Stimulated activated naive CD8-positive, alpha-beta T cell treated with anti-CD3 and anti-CD28 coated beads, Interleukin-15, amount 100 ng/mL, for 72 hours (primary cell): ENCODE measurements at regions not wholly inside any gene's neighbourhood (a gene's known extent, or its start where the extent isn't known, plus 50 kb on each side); places are given as distances from the start of the nearest gene placed in this dataset.

Source experiments
- ATAC-seq: fragments of 150-1000 bp; cut with Tn5 transposase; 2 replicates; pipeline ENCODE4 v1.10.0; 2021; ENCODE audit warnings: mild to moderate bottlenecking, moderate library complexity
- DNase-seq, 2 donors: peaks; one replicate each; pipeline ENCODE4 v3.0.0; 2021 to 2022
- H3K27ac Mint-ChIP-seq, 2 donors: one replicate each; pipeline ENCODE4 v1.8.0; 2022; ENCODE audit warnings: mild to moderate bottlenecking in 2 of 2, mixed read lengths in 2 of 2, moderate library complexity in 2 of 2
- H3K27me3 Mint-ChIP-seq: one replicate; pipeline ENCODE4 v1.8.0; 2022; ENCODE audit warnings: mixed read lengths
- H3K4me1 Mint-ChIP-seq: one replicate; pipeline ENCODE4 v1.8.0; 2022; ENCODE audit warnings: mild to moderate bottlenecking, mixed read lengths
- H3K4me3 Mint-ChIP-seq, 2 donors: one replicate each; pipeline ENCODE4 v1.8.0; 2022; ENCODE audit warnings: mild to moderate bottlenecking in 2 of 2, mixed read lengths in 2 of 2, moderate library complexity in 1 of 2
- H3K9me3 Mint-ChIP-seq, 2 donors: one replicate each; pipeline ENCODE4 v1.8.0; 2022; ENCODE audit warnings: mixed read lengths in 2 of 2

GRCh38 chr2:176679061-176679669 lies 409.9 kb downstream of the MTX2 start:
- H3K27me3 Mint-ChIP-seq, result peaks cover 22% of the 10 kb centered on the region
- no peak for ATAC-seq
- no peak overlapping the region for H3K27ac Mint-ChIP-seq
- no peak overlapping the region for H3K4me3 Mint-ChIP-seq
- no peak for DNase-seq
- no peaks in the 10 kb centered on the region for H3K4me1 Mint-ChIP-seq
- no peaks in the 10 kb centered on the region for H3K9me3 Mint-ChIP-seq

- Mint-ChIP-seq H3K9me3 (no peaks in the 10 kb centered on the region), H3K4me3 (no peak overlapping the region), H3K27ac (no peak overlapping the region), H3K4me1 (no peaks in the 10 kb centered on the region), H3K27me3 (peaks cover 25% of the 10 kb centered on the region)
- DNase-seq, result no peak
- no peak for ATAC-seq
Observed at GRCh38 chr2:176680916-176681516, 411.8 kb downstream of the MTX2 start.

- Mint-ChIP-seq H3K4me3 (no peak overlapping the region), H3K4me1 (no peaks in the 10 kb centered on the region), H3K27ac (no peak overlapping the region), H3K9me3 (no peaks in the 10 kb centered on the region), H3K27me3 (peaks cover 31% of the 10 kb centered on the region)
- ATAC-seq, result no peak
- DNase-seq, result no peak
Observed at GRCh38 chr2:176681584-176682115, 412.4 kb downstream of the MTX2 start.

GRCh38 chr2:176682278-176682677 lies 413.0 kb downstream of the MTX2 start:
- H3K4me1 Mint-ChIP-seq, result no peaks in the 10 kb centered on the region
- H3K4me3 Mint-ChIP-seq, result no peak overlapping the region
- no peak overlapping the region for H3K27ac Mint-ChIP-seq
- H3K27me3 Mint-ChIP-seq, result peaks cover 31% of the 10 kb centered on the region
- H3K9me3 Mint-ChIP-seq, result no peaks in the 10 kb centered on the region
- ATAC-seq (no peak), DNase-seq (no peak)

GRCh38 chr2:176683618-176684111 lies 414.4 kb downstream of the MTX2 start:
- ATAC-seq, result no peak
- no peak overlapping the region for H3K4me3 Mint-ChIP-seq
- H3K9me3 Mint-ChIP-seq, result no peaks in the 10 kb centered on the region
- no peak for DNase-seq
- peaks cover 40% of the 10 kb centered on the region for H3K27me3 Mint-ChIP-seq
- no peak overlapping the region for H3K27ac Mint-ChIP-seq
- no peaks in the 10 kb centered on the region for H3K4me1 Mint-ChIP-seq

- DNase-seq (no peak), ATAC-seq (no peak)
- Mint-ChIP-seq H3K4me3 (no peak overlapping the region), H3K27me3 (peaks cover 35% of the 10 kb centered on the region), H3K9me3 (no peaks in the 10 kb centered on the region), H3K4me1 (no peaks in the 10 kb centered on the region), H3K27ac (no peak overlapping the region)
Observed at GRCh38 chr2:176685908-176686307, 416.7 kb downstream of the MTX2 start.

GRCh38 chr2:176686328-176686727 lies 417.1 kb downstream of the MTX2 start:
- Mint-ChIP-seq H3K4me3 (no peak overlapping the region), H3K27ac (no peak overlapping the region), H3K4me1 (no peaks in the 10 kb centered on the region), H3K27me3 (peaks cover 39% of the 10 kb centered on the region), H3K9me3 (no peaks in the 10 kb centered on the region)
- DNase-seq, result no peak
- no peak for ATAC-seq

- Mint-ChIP-seq H3K9me3 (no peaks in the 10 kb centered on the region), H3K27ac (no peak overlapping the region), H3K4me3 (no peak overlapping the region), H3K27me3 (peaks cover 44% of the 10 kb centered on the region), H3K4me1 (no peaks in the 10 kb centered on the region)
- ATAC-seq (no peak), DNase-seq (no peak)
Observed at GRCh38 chr2:176687342-176687741, 418.1 kb downstream of the MTX2 start.

GRCh38 chr2:176687944-176688343 lies 418.7 kb downstream of the MTX2 start:
- Mint-ChIP-seq H3K27me3 (peaks cover 44% of the 10 kb centered on the region), H3K27ac (no peak overlapping the region), H3K9me3 (no peaks in the 10 kb centered on the region), H3K4me1 (no peaks in the 10 kb centered on the region), H3K4me3 (no peak overlapping the region)
- DNase-seq (no peak), ATAC-seq (no peak)

- no peaks in the 10 kb centered on the region for H3K9me3 Mint-ChIP-seq
- DNase-seq (no peak), ATAC-seq (no peak)
- no peak overlapping the region for H3K27ac Mint-ChIP-seq
- H3K4me3 Mint-ChIP-seq, result no peak overlapping the region
- peaks cover 45% of the 10 kb centered on the region for H3K27me3 Mint-ChIP-seq
- H3K4me1 Mint-ChIP-seq, result no peaks in the 10 kb centered on the region
Observed at GRCh38 chr2:176689711-176690110, 420.5 kb downstream of the MTX2 start.

GRCh38 chr2:176691471-176691870 lies 422.2 kb downstream of the MTX2 start:
- DNase-seq, result no peak
- ATAC-seq, result no peak
- H3K9me3 Mint-ChIP-seq, result no peaks in the 10 kb centered on the region
- no peak overlapping the region for H3K27ac Mint-ChIP-seq
- no peak overlapping the region for H3K4me3 Mint-ChIP-seq
- no peaks in the 10 kb centered on the region for H3K4me1 Mint-ChIP-seq
- peaks cover 38% of the 10 kb centered on the region for H3K27me3 Mint-ChIP-seq

- Mint-ChIP-seq H3K27ac (no peak overlapping the region), H3K4me3 (no peak overlapping the region), H3K27me3 (peaks cover 36% of the 10 kb centered on the region), H3K4me1 (no peaks in the 10 kb centered on the region), H3K9me3 (no peaks in the 10 kb centered on the region)
- ATAC-seq (no peak), DNase-seq (no peak)
Observed at GRCh38 chr2:176692533-176692932, 423.3 kb downstream of the MTX2 start.

GRCh38 chr2:176699098-176699497 lies 429.9 kb downstream of the MTX2 start:
- Mint-ChIP-seq H3K9me3 (no peaks in the 10 kb centered on the region), H3K4me3 (no peak overlapping the region), H3K4me1 (no peaks in the 10 kb centered on the region), H3K27ac (no peak overlapping the region), H3K27me3 (no peaks in the 10 kb centered on the region)
- DNase-seq (no peak), ATAC-seq (no peak)

GRCh38 chr2:176699644-176700043 lies 430.4 kb downstream of the MTX2 start:
- H3K9me3 Mint-ChIP-seq, result no peaks in the 10 kb centered on the region
- no peaks in the 10 kb centered on the region for H3K4me1 Mint-ChIP-seq
- no peak for ATAC-seq
- no peak for DNase-seq
- no peaks in the 10 kb centered on the region for H3K27me3 Mint-ChIP-seq
- no peak overlapping the region for H3K4me3 Mint-ChIP-seq
- no peak overlapping the region for H3K27ac Mint-ChIP-seq

GRCh38 chr2:176702131-176702530 lies 432.9 kb downstream of the MTX2 start:
- H3K4me3 Mint-ChIP-seq, result no peak overlapping the region
- ATAC-seq, result no peak
- no peaks in the 10 kb centered on the region for H3K9me3 Mint-ChIP-seq
- no peaks in the 10 kb centered on the region for H3K4me1 Mint-ChIP-seq
- no peak for DNase-seq
- H3K27ac Mint-ChIP-seq, result no peak overlapping the region
- H3K27me3 Mint-ChIP-seq, result no peaks in the 10 kb centered on the region

GRCh38 chr2:176704282-176704858 lies 435.1 kb downstream of the MTX2 start:
- DNase-seq (no peak), ATAC-seq (no peak)
- H3K9me3 Mint-ChIP-seq, result no peaks in the 10 kb centered on the region
- H3K4me1 Mint-ChIP-seq, result no peaks in the 10 kb centered on the region
- H3K4me3 Mint-ChIP-seq, result no peak overlapping the region
- peaks cover 10% of the 10 kb centered on the region for H3K27me3 Mint-ChIP-seq
- H3K27ac Mint-ChIP-seq, result no peak overlapping the region
